ENCODE measurements at regions not wholly inside any gene's neighbourhood (a gene's known extent, or its start where the extent isn't known, plus 50 kb on each side); places are given as distances from the start of the nearest gene placed in this dataset.

GRCh38 chr3:166243511-166243910 is 406.3 kb upstream of the BCHE start:
- TF ChIP-seq, protein P1, sequence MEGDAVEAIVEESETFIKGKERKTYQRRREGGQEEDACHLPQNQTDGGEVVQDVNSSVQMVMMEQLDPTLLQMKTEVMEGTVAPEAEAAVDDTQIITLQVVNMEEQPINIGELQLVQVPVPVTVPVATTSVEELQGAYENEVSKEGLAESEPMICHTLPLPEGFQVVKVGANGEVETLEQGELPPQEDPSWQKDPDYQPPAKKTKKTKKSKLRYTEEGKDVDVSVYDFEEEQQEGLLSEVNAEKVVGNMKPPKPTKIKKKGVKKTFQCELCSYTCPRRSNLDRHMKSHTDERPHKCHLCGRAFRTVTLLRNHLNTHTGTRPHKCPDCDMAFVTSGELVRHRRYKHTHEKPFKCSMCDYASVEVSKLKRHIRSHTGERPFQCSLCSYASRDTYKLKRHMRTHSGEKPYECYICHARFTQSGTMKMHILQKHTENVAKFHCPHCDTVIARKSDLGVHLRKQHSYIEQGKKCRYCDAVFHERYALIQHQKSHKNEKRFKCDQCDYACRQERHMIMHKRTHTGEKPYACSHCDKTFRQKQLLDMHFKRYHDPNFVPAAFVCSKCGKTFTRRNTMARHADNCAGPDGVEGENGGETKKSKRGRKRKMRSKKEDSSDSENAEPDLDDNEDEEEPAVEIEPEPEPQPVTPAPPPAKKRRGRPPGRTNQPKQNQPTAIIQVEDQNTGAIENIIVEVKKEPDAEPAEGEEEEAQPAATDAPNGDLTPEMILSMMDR (optimal IDR thresholded peaks at IDR 0.05 in 1 of 3, IDR thresholded peaks at IDR 0.05 in 1 of 3, conservative IDR thresholded peaks at IDR 0.05 in 1 of 3; ENCODE audit: extremely low read depth in 1 of 3, insufficient read depth in 2 of 3, low read length in 3 of 3) = no peak
- TF ChIP-seq EZH2 (IDR thresholded peaks at IDR 0.05; ENCODE audit: low read length) = no peak

Data from keratinocyte (primary cell).